Stimulated activated CD8-positive, alpha-beta memory T cell treated with anti-CD3 and anti-CD28 coated beads, Interleukin-2, amount 100 ng/mL, for 1 hour (primary cell): ENCODE measurements at regions not wholly inside any gene's neighbourhood (a gene's known extent, or its start where the extent isn't known, plus 50 kb on each side); places are given as distances from the start of the nearest gene placed in this dataset.

ENCODE experiments used
- DNase-seq, 2 donors: peaks; one replicate each; pipeline ENCODE4 v3.0.0-alpha.2; 2020; ENCODE audit warnings: low read depth in 2 of 2

GRCh38 chr16:85291302-85292148 is 179.3 kb upstream of the CIBAR2 start:
- no peak for DNase-seq

DNA sequence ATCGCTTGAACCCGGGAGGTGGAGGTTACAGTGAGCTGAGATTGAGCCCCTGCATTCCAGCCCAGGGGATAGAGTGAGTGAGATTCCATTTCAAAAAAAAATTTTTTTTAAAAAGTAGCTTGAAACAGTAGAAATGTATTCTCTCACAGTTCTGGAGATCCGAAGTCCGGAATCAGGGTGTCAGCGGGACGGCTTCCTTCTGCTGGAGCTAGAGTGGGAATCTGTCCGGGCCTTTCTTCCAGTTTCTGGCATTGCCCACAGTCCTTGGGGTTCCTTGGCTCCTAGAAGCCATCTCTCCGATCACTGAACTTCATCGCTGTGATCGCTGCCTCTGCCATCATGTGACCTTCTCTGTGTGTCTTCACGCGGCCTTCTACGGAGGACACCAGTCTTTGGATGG is 181.2 kb upstream of the CIBAR2 start:
- DNase-seq = no peak

DNA sequence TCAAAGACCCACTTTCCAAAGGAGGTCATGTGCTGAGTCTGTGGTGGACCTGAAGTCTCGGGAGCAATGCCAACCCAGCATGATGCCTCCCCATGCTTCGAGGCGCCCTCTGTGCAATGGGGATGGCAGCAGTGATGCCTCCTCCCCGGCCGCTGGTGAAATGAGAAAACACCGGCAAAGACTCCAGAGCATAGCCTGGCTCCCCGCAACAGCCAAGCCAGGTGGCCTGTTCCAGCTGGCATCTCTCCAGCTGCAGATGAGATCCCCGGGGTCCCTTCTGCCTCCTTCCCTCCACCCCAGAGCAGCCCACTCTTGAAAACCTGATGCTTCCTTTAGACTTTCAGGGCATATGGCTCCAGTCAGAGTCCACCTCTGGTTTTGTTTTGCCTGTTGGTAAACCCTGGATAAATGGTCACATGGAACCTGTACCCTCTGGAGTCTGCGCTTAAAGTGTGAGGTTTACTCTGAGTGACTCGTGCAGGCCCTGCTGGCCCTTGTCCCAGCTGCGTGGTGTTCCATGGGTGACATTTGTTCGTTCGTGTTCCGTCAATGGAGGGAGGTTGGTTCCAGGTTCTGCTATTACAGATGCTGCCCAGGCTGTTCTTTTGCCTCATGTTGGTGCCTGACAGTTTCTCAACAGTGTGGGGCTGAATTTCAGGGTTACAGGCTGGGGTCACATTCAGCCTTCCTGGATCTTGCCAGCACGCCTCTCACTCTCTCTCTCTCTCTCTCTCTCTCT is 181.8 kb upstream of the CIBAR2 start:
- no peak for DNase-seq

DNA sequence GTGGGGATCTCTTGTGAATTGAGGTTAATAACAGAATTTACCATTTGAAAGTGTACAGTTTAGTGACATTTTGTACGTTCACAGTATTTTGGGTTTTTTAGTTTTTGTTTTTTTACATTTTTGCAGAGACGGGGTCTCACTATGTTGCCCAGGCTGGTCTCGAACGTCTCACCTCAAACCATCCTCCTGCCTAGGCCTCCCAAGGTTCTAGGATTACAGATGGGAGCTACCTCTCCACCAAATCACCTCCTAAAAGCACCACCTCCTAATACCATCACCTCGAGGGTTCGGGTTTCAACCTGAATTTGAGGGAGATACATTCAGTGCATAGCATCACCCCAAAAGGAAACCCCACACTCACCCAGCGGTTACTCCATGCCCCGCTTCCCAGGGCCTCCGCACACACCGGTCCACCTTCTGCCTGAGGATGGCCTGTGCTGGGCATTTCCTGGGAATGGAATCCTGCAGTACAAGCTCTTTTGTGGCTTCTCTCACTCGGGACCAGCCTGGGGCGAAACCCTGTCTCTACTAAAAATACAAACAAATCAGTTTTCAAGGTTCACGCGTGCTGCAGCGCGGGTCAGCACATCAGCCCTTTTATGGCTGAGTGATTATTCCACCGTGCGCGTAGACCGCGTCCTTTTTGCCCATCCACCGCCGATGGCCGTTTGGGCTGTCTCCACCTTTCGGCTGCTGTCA is 182.7 kb upstream of the CIBAR2 start:
- DNase-seq = no peak

DNA sequence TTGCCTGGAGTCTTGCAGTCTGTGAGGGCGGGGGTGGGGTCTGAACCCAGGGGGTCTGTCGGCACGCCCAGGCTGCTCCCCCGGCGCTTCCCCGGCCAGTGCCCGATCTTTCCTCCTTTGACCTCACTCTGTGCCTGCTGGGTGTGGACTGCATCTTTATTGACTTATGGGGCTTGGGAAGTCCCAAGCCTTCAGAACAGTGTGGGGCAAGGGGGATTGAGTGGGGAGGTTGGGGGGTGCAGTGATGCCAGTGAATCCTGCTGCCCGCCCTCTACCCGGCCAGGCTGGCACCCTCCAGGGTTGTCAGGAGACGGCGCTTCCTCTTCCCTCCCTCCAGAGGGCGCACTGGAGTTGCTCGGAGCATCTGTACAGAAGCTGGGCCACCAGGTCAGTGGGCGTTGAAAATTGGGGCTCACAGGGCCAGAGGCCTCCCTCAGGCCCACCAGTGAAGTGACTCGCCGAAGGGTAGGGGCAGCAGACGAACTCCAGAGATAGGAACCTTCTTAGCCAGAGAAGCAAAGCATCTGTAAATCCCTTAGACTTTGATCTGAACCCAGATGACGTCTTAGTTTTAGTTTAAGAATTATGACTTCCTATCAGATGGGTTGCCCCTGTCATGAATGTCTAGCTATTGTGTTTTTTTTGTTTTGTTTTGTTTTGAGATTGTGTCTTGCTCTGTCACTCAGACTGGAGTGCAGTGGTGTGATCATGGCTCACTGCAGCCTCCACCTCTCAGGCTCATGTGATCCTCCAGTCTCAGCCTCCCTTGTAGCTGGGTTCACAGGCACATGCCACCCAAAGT is 184.8 kb upstream of the CIBAR2 start:
- peak in 1 of 2 donors; percentile 19 for DNase-seq

DNA sequence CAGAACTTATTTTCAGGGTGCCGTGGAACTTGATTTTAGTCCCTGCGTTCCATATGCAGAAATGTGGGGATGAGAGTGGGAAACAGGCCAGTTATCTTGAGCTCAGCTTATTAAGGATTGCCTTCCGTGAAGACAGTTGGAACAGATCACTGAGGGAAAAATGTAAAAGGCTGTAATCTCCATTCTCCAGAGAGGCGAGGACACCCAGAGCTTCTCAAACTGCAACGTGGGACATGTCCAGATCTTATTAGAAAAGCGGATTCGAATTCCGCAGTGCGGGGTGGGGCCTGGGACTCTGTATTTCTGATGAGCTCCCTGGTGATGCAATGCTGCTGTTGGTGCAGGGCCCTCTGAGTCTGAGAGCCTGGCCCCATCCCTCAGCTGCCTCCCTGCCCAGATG is 185.6 kb upstream of the CIBAR2 start:
- no peak for DNase-seq

DNA sequence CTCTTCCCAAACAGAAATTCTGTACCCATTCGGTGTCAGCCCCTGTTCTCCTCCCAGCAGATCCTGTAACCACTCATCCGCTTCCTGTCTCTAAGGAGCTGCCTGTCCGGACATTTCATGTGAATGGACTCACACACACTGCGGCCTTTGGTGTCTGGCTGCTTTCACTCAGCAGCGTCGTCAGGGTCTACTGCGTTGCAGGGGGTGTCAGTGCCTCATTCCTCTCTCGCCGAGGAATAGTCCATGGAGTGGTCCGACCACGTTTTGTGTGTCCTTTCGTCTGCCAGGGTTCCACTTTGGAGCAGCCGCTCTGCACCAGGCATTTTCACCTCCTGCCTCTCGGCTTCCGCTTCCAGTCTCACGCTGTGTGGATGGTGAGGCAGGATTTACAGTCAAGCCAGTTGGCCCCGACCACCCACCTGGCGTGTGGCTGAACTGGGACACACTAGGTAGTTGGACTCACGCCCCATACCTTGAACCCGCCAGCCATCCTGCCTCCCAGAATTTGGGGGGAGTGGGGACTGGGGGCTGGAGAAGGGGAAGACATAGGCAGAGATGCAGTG is 188.2 kb upstream of the CIBAR2 start:
- DNase-seq = no peak

DNA sequence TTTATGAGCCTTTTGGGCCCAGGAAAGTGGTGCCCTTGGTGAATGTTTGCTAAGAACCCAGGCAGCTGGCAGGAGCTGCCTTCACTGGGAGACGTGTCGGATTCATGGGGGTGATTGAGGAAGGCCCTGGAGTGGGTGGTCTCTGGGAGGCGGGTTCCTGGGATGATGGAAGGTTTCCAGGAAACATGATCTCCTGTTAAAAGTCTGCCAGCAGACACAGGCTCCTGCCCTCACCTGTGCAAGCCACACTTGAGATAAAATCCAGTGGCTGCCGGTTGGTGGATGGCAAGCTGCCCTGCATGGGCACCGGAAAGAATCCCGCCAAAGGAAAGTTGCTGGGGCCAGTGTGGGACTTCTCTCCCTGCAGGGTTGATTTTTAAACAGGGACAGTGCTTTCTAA is 189.0 kb upstream of the CIBAR2 start:
- no peak for DNase-seq

DNA sequence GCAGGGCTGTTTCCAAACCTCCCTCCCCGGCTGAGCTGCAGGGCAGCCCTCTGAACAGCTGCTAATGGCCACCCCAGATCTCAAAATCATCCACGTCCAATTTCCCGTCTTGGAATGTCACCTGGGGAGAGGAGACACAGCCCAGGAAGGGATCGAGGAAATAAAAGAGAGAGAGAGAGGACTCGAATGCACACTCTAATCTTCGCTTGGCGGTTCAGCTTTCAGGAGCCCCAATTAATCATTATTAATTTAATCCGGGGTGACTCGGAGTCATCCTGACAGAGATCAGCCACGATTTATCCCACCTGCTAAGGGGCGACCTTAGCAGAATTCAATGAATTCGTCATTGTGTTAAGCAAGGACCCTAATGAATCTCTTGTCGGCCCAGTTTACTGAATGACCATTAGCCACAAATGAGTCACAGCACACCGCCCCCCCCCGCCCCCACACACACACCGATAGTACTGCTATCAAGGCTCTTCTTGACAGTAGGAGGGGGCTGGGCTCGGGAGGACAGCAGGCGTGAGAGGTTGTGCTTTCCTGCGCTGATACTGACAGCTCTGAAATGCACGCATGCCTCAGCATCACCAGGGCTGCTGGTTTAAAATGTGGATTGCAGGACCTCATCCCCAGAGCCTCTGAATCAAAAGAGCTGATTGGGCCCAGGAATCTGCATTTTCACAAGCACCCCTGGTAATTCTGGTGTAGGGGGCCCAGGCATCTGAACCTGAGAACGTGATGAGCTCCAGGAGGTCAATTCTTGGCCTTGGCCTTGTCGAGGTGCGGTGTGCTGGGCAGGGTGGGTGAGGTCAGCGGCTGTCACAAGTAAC is 190.0 kb upstream of the CIBAR2 start:
- DNase-seq = no peak

DNA sequence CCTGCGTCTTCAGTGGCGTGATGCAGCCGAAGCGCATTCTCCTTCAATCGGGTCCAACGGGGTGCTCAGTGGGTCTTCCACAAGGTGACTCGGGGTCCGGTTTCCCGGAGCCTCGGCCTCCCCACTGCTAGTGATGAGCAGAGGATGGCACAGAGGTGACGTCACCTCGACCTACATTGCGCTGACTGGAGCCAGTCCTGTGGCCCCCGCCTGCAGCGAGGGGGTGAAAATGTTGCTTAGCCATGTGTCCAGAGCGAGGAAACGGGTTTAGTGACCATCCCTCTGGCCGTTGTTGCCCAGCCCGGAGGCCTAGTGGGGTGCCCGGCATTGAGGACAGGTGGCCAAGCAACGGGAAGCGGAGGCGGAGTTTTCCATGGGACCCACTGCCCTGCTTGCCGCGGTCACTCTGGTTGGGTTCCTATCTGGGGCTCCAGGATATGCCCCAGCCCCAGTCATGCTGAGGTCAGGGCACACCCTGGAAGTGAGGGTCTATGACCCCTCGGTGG is 190.6 kb upstream of the CIBAR2 start:
- DNase-seq = no peak

- peak; percentile 42 to 56 for DNase-seq
Measured at GRCh38 chr16:85303354-85303883, 191.1 kb upstream of the CIBAR2 start.

- DNase-seq = no peak
Measured at GRCh38 chr16:85304337-85304736, 192.1 kb upstream of the CIBAR2 start.

GRCh38 chr16:85306071-85306792 is 194.0 kb upstream of the CIBAR2 start:
- DNase-seq = peak; percentile 31 to 44

GRCh38 chr16:85306793-85307551 is 194.7 kb upstream of the CIBAR2 start:
- DNase-seq = no peak

- DNase-seq = no peak
Measured at GRCh38 chr16:85307552-85308364, 195.5 kb upstream of the CIBAR2 start.

DNA sequence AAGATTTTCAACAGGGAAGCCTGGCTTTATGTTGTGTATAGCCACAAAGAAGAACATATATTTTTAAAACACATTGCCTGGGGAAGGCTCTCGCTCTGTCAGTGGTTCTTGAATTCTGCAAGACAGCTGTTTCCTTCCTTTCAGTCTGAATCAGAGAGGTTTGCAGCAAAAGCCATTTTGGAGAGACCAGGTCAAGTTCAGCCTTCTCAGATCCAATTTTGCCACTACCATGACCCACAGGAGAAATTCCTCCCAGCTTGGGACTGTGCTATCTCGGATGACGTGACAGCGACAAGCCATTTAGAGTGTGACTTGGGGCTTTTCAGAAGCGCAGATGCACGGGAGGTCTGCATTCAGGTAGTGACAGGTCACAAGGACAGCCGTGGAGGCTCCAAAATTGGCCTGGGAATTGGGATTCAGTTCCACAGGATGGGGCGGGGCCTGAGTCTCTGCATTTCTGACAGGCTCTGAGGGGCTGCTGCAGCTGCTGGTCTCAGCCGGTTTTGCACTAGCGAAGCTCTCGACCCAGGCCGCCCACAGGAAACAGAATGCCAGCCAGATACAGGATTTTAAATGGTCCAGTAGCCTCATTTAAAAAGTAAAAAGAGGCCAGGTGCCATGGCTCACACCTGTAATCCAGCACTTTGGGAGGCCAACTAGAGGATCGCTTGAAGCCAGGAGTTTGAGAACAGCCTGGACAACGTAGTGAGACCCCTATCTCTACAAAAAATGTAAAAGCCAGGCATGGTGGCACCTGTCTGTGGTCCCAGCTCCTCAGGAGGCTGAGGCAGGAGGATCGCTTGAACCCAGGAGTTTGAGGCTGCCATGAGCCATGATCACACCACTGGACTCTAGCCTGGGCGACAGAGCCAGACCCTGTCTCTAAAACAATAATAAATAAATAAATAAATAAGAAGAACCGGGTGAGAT is 196.6 kb upstream of the CIBAR2 start:
- DNase-seq = no peak
